K562 (cell line): ENCODE measurements at regions not wholly inside any gene's neighbourhood (a gene's known extent, or its start where the extent isn't known, plus 50 kb on each side); places are given as distances from the start of the nearest gene placed in this dataset.

Source experiments
- ATAC-seq: fragments of 200-7000 bp; cut with Tn5 transposase; 3 replicates; pipeline ENCODE4 v1.9.1; 2020; ENCODE audit warnings: moderate library complexity
- BruUV-seq: library from RNA; stranded (reverse); fragments of 400-500 nt; replicated peaks from 2 replicates; lab custom pipeline; 2021; lab: Mats Ljungman, UMichigan
- CTCF ChIA-PET: fragments of 300-600 bp; formaldehyde crosslinking; extraction: SDS; loops from one replicate; lab custom pipeline; 2021; ENCODE audit warnings: low intra/inter-chr PET ratio; lab: Yijun Ruan, JAX
- POLR2A ChIA-PET: fragments of 300-600, 350-650 bp; sonication (Branson Sonifier 250); formaldehyde crosslinking; extraction: SDS; loops from one replicate; lab custom pipeline; 2021; ENCODE audit warnings: antibody characterized with exemption, inconsistent platforms; lab: Yijun Ruan, JAX
- DNase-seq, 4 experiments: peaks; one replicate each; pipeline versions ENCODE4 v3.0.0 to v3.0.0-alpha.2; 2011 to 2018; ENCODE audit warnings: low spot score in 3 of 4, mixed read lengths in 3 of 4; ENCODE audit errors: extremely low read depth in 1 of 4
- FAIRE-seq: peaks from 2 replicates; lab custom pipeline; 2011; peaks lifted over from hg19 to GRCh38; lab: Jason Lieb, UNC
- H2AFZ ChIP-seq: 2 replicates; pipeline ENCODE4 v1.6.0; 2011; ENCODE audit warnings: low read depth, low read length, control low read depth, inconsistent platforms
- H3K27ac ChIP-seq: fragments of 200-600 bp; 3 replicates; pipeline ENCODE4 v1.8.0; 2011; ENCODE audit warnings: low read depth, mild to moderate bottlenecking, control low read depth, inconsistent platforms, low read length, moderate library complexity, mixed read lengths; ENCODE audit errors: extremely low read depth
- H3K27me3 ChIP-seq, 2 experiments: fragments of 300-600 bp in 1 of 2; 2 replicates in 1 of 2; 3 replicates in 1 of 2; pipeline versions ENCODE4 v1.6.0 to v1.8.0; 2011; ENCODE audit warnings: inconsistent platforms in 2 of 2, low read length in 2 of 2, mild to moderate bottlenecking in 1 of 2, mixed read lengths in 1 of 2, moderate library complexity in 1 of 2; ENCODE audit not compliant: control insufficient read depth in 2 of 2, insufficient read depth in 2 of 2
- H3K36me3 ChIP-seq: fragments of 300-600 bp; 3 replicates; pipeline ENCODE4 v1.8.0; 2011; ENCODE audit warnings: mild to moderate bottlenecking, low read length, inconsistent platforms; ENCODE audit not compliant: control insufficient read depth, insufficient read depth
- H3K4me1 ChIP-seq, 2 experiments: fragments of 200-600 bp in 1 of 2; replicated peaks in 1 of 2; 2 replicates in 1 of 2; 3 replicates in 1 of 2; pipeline versions ENCODE4 v1.5.1 to v1.8.0; 2011; ENCODE audit warnings: inconsistent platforms in 2 of 2, low read length in 2 of 2, mild to moderate bottlenecking in 1 of 2, mixed read lengths in 1 of 2, moderate library complexity in 1 of 2; ENCODE audit not compliant: control insufficient read depth in 2 of 2, insufficient read depth in 2 of 2
- H3K4me2 ChIP-seq: 2 replicates; pipeline ENCODE4 v1.6.1; 2011; ENCODE audit warnings: low read length, control low read depth, inconsistent platforms, mixed read lengths; ENCODE audit not compliant: insufficient read depth
- H3K4me3 ChIP-seq: fragments of 200-600 bp; sonication (generic), shearing (Covaris generic); 2 replicates; pipeline ENCODE4 v1.5.1; 2016; ENCODE audit warnings: control low read depth, inconsistent platforms
- H3K79me2 ChIP-seq: fragments of 200-600 bp; 3 replicates; pipeline ENCODE4 v1.8.0; 2011; ENCODE audit warnings: low read length, inconsistent platforms; ENCODE audit not compliant: control insufficient read depth, insufficient read depth
- H3K9ac ChIP-seq, 2 experiments: 2 replicates each; pipeline versions ENCODE4 v1.6.0 to v1.6.1; 2011; ENCODE audit warnings: low read depth in 2 of 2, low read length in 2 of 2, control low read depth in 1 of 2, inconsistent platforms in 1 of 2, mild to moderate bottlenecking in 1 of 2, mixed read lengths in 1 of 2; ENCODE audit not compliant: insufficient read depth in 1 of 2
- H3K9me1 ChIP-seq: one replicate; pipeline ENCODE4 v1.6.0; 2011; ENCODE audit warnings: inconsistent platforms, mild to moderate bottlenecking, low read length, moderate library complexity; ENCODE audit not compliant: control insufficient read depth, insufficient read depth
- H3K9me3 ChIP-seq: replicated peaks from 2 replicates; pipeline ENCODE4 v1.5.1; 2011; ENCODE audit warnings: low read depth, low read length, inconsistent platforms; ENCODE audit not compliant: control insufficient read depth, insufficient read depth
- H4K20me1 ChIP-seq: replicated peaks from 2 replicates; pipeline ENCODE4 v1.6.1; 2011; ENCODE audit warnings: low read length, inconsistent platforms, mixed read lengths; ENCODE audit not compliant: control insufficient read depth, insufficient read depth
- ATF3 ChIP-seq, 2 experiments: fragments of 450-650 bp in 1 of 2; sonication (generic) in 1 of 2; formaldehyde crosslinking in 1 of 2; IDR thresholded peaks in 1 of 2; conservative IDR thresholded peaks in 1 of 2; 2 replicates each; pipeline versions ENCODE4 v1.6.1 to v1.8.1; 2016 to 2023; ENCODE audit warnings: mild to moderate bottlenecking in 2 of 2, moderate library complexity in 2 of 2, inconsistent platforms in 1 of 2, missing genetic modification reagents in 1 of 2
- BMI1 ChIP-seq: fragments of 150-350 bp; IDR thresholded peaks from 2 replicates; pipeline ENCODE4 v1.6.1; 2014; ENCODE audit warnings: low read length
- C11orf30 ChIP-seq: fragments of 450-650 bp; IDR thresholded peaks from 2 replicates; pipeline ENCODE4 v1.6.1; 2016; ENCODE audit warnings: low read depth, mild to moderate bottlenecking
- CREB1 ChIP-seq, 2 experiments: sonication (generic) in 1 of 2; formaldehyde crosslinking in 1 of 2; IDR thresholded peaks; 2 replicates each; pipeline versions ENCODE4 v1.6.1 to v1.8.0; 2012 to 2022; ENCODE audit warnings: inconsistent platforms in 1 of 2, mild to moderate bottlenecking in 1 of 2, missing genetic modification reagents in 1 of 2, moderate library complexity in 1 of 2
- EP300 ChIP-seq: IDR thresholded peaks from 2 replicates; pipeline ENCODE4 v1.6.1; 2012; ENCODE audit warnings: low read length, improper control_type of control experiment
- HDAC8 ChIP-seq: fragments of 450-650 bp; IDR thresholded peaks from 2 replicates; pipeline ENCODE4 v1.6.1; 2016; ENCODE audit warnings: mild to moderate bottlenecking, missing genetic modification characterization, moderate library complexity, missing compliant biosample characterization
- HINFP ChIP-seq: fragments of 450-650 bp; conservative IDR thresholded peaks from 2 replicates; pipeline ENCODE4 v1.6.1; 2016; ENCODE audit warnings: missing genetic modification characterization, low read depth, mild to moderate bottlenecking, control low read depth, missing compliant biosample characterization
- KLF1 ChIP-seq: fragments of 450-650 bp; IDR thresholded peaks from 2 replicates; pipeline ENCODE4 v1.6.1; 2016; ENCODE audit warnings: missing genetic modification characterization, missing compliant biosample characterization
- LCOR ChIP-seq: sonication (generic); formaldehyde crosslinking; IDR thresholded peaks from 2 replicates; pipeline ENCODE4 v1.8.0; 2022; ENCODE audit warnings: mild to moderate bottlenecking, missing genetic modification reagents
- MAFF ChIP-seq: IDR thresholded peaks from 2 replicates; pipeline ENCODE4 v1.6.1; 2012; ENCODE audit warnings: low read length, improper control_type of control experiment
- NRF1 ChIP-seq, 2 experiments: fragments of 450-650 bp; IDR thresholded peaks in 1 of 2; conservative IDR thresholded peaks in 1 of 2; 2 replicates each; pipeline ENCODE4 v1.6.1; 2014; ENCODE audit warnings: mild to moderate bottlenecking in 2 of 2
- SMARCC2 ChIP-seq: fragments of 450-650 bp; IDR thresholded peaks from 2 replicates; pipeline ENCODE4 v1.6.1; 2017; ENCODE audit warnings: antibody characterized with exemption, moderate library complexity, mild to moderate bottlenecking, low read depth
- SRSF1 ChIP-seq: fragments of 200-400 bp; formaldehyde crosslinking; IDR thresholded peaks from 2 replicates; pipeline ENCODE4 v1.6.1; 2017; ENCODE audit warnings: mild to moderate bottlenecking, low read depth, low read length, moderate library complexity
- TAF1 ChIP-seq: IDR thresholded peaks from 2 replicates; pipeline ENCODE4 v1.6.1; 2011; ENCODE audit warnings: mild to moderate bottlenecking, low read length, moderate library complexity; ENCODE audit not compliant: insufficient read depth, control insufficient read depth, severe bottlenecking; ENCODE audit errors: extremely low read depth
- TARDBP ChIP-seq: fragments of 450-650 bp; IDR thresholded peaks from 2 replicates; pipeline ENCODE4 v1.6.1; 2016
- TCF3 ChIP-seq: sonication (generic); formaldehyde crosslinking; IDR thresholded peaks from 2 replicates; pipeline ENCODE4 v1.4.0; 2020; ENCODE audit warnings: mild to moderate bottlenecking, missing genetic modification reagents
- TFAM ChIP-seq: fragments of 250-450 bp; sonication (Bioruptor Pico); conservative IDR thresholded peaks from 2 replicates; pipeline ENCODE4 v1.5.0; 2021; ENCODE audit warnings: mild to moderate bottlenecking, moderate library complexity
- ZEB2 ChIP-seq: fragments of 450-650 bp; IDR thresholded peaks from 2 replicates; pipeline ENCODE4 v1.6.1; 2016
- ZZZ3 ChIP-seq: fragments of 450-650 bp; IDR thresholded peaks from 2 replicates; pipeline ENCODE4 v1.6.1; 2016; ENCODE audit warnings: antibody characterized with exemption, mild to moderate bottlenecking, moderate library complexity
- WGBS: fragments of 100-300 bp; shearing (Covaris generic); methylation state at CpG from one replicate; pipeline ENCODE4 v1.1.6; 2016; ENCODE audit warnings: low coverage, mixed read lengths; ENCODE audit not compliant: insufficient coverage; ENCODE audit errors: missing lambda C conversion rate; 5-methylcytosine and 5-hydroxymethylcytosine counted together
- in situ Hi-C: fragments of 300-500 bp; cut with MboI; formaldehyde crosslinking; loops from 4 replicates; pipeline ENCODE4 v1.15.0; 2018; ENCODE audit warnings: inconsistent platforms, mixed read lengths
- intact Hi-C: fragments of 100-400 bp; cut with micrococcal nuclease; formaldehyde crosslinking; loops from 2 replicates; pipeline ENCODE4 v1.14.2; 2022

- peak; percentile 44; the same call in 1 of the 2 replicates for TF ChIP-seq ATF3 (IDR thresholded peaks at IDR 0.05)
- TF ChIP-seq ATF3 (CRISPR knock-in tag; conservative IDR thresholded peaks at IDR 0.05): no peak
- 0 out of 2 replicates have a peak, but pooled peaks have one; percentile 19 for TF ChIP-seq MAFF
- peak; percentile 4; the same call in 1 of the 2 replicates for TF ChIP-seq EP300
- no peak for TF ChIP-seq CREB1 (IDR thresholded peaks at IDR 0.05)
- TF ChIP-seq CREB1 (CRISPR knock-in tag; IDR thresholded peaks at IDR 0.05): no peak
- TF ChIP-seq C11orf30: peak; percentile 42; the same call in 1 of the 2 replicates
Measured at GRCh38 chr17:55663400-55663799, 59.3 kb downstream of the TMEM100 start (continued).

GRCh38 chr17:55661963-55662834 lies 60.5 kb downstream of the TMEM100 start:
- intact Hi-C loops (no loop called here), in situ Hi-C loops (no loop called here)
- Histone ChIP-seq H4K20me1 (no peaks in the 10 kb centered on the region), H2AFZ (peak overlapping the region; percentile 65), H3K9me1 (no peaks in the 10 kb centered on the region), H3K9ac (no peak overlapping the region), H3K36me3 (no peaks in the 10 kb centered on the region), H3K27me3 (no peaks in the 10 kb centered on the region), H3K27ac (peak overlapping the region; percentile 27; the same call in 2 of the 3 replicates), H3K4me3 (no peak overlapping the region), H3K79me2 (no peaks in the 10 kb centered on the region), H3K4me2 (peak overlapping the region; percentile 43; the same call in 1 of the 2 replicates), H3K9me3 (no peaks in the 10 kb centered on the region), H3K4me1 (peaks cover 0 to 33% of the 10 kb centered on the region in 2 experiments; a peak in 3 of 5 replicates)
- BruUV-seq: no TSS peak
- CTCF ChIA-PET: no interaction called here
- ATAC-seq: peak; percentile 67
- POLR2A ChIA-PET: interaction anchor here (0.7 to 0.9 kb wide), 2 partner anchors 21 to 240 kb away, joined by 3 read pairs; partner anchors contain the start of gene MMD
- DNase-seq: peak in 2 of 4 experiments; percentile 12 to 26
- 2% methylated on average over 10 of the region's 10 CpGs for WGBS
- peak; percentile 59 for FAIRE-seq
- TF ChIP-seq ZZZ3: no peak
- no peak for TF ChIP-seq TARDBP
- TF ChIP-seq BMI1: no peak
- no peak for TF ChIP-seq LCOR
- TF ChIP-seq EP300: peak; percentile 71
- TF ChIP-seq SRSF1: no peak
- peak; percentile 82 for TF ChIP-seq TCF3 (CRISPR knock-in tag)
- TF ChIP-seq HINFP (tag): no peak
- no peak for TF ChIP-seq KLF1 (tag)
- 0 out of 2 replicates have a peak, but pooled peaks have one; percentile 24 for TF ChIP-seq SMARCC2
- no peak for TF ChIP-seq TAF1
- no peak for TF ChIP-seq TFAM (CRISPR knock-in tag)
- TF ChIP-seq HDAC8 (tag): no peak
- peak; percentile 16; the same call in 1 of the 2 replicates for TF ChIP-seq ZEB2
- no peak for TF ChIP-seq NRF1 (conservative IDR thresholded peaks at IDR 0.05 in 1 of 2, IDR thresholded peaks at IDR 0.05 in 1 of 2)
